ENCODE measurements at regions not wholly inside any gene's neighbourhood (a gene's known extent, or its start where the extent isn't known, plus 50 kb on each side); places are given as distances from the start of the nearest gene placed in this dataset.

DNA sequence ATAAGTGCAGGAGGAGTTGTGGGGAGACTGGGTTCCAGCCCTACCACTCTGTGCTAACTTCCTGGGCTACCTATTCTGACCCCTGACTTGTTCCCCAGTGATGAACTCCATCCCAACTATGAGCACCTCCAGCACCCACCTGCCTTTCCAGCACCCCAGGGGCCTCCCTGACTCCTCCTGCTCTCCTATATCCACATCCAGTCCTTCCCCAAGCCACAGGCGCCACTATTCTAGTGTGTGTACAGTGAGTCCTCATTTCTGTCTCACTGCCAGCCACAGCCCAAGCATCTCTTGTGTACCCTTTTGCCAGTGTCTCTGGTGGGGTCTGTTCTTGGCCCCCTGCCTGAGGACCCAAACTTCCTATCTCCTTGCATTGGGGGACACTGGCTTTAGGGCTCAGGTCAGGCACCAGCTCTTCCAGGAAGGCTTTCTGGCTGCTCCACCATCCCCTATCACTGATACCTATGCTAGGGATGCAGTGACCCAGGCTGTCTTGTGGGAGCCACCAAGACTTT lies 145.2 kb downstream of the INHBB start:
- DNase-seq (ENCODE audit: low read depth in 1 of 2, low spot score in 1 of 2), result no peak
- H3K9me3 ChIP-seq (ENCODE audit: low read depth), result no peaks in the 10 kb centered on the region
- no peak overlapping the region for H3K4me3 ChIP-seq
- TF ChIP-seq, protein P1, sequence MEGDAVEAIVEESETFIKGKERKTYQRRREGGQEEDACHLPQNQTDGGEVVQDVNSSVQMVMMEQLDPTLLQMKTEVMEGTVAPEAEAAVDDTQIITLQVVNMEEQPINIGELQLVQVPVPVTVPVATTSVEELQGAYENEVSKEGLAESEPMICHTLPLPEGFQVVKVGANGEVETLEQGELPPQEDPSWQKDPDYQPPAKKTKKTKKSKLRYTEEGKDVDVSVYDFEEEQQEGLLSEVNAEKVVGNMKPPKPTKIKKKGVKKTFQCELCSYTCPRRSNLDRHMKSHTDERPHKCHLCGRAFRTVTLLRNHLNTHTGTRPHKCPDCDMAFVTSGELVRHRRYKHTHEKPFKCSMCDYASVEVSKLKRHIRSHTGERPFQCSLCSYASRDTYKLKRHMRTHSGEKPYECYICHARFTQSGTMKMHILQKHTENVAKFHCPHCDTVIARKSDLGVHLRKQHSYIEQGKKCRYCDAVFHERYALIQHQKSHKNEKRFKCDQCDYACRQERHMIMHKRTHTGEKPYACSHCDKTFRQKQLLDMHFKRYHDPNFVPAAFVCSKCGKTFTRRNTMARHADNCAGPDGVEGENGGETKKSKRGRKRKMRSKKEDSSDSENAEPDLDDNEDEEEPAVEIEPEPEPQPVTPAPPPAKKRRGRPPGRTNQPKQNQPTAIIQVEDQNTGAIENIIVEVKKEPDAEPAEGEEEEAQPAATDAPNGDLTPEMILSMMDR (IDR thresholded peaks at IDR 0.05; ENCODE audit: low read depth, low read length), result no peak
- H3K27ac ChIP-seq, result no peak overlapping the region
- H3K4me1 ChIP-seq (ENCODE audit: low read depth), result no peaks in the 10 kb centered on the region
- H3K27me3 ChIP-seq, result peaks cover 7% of the 10 kb centered on the region
- no peaks in the 10 kb centered on the region for H3K36me3 ChIP-seq

DNA sequence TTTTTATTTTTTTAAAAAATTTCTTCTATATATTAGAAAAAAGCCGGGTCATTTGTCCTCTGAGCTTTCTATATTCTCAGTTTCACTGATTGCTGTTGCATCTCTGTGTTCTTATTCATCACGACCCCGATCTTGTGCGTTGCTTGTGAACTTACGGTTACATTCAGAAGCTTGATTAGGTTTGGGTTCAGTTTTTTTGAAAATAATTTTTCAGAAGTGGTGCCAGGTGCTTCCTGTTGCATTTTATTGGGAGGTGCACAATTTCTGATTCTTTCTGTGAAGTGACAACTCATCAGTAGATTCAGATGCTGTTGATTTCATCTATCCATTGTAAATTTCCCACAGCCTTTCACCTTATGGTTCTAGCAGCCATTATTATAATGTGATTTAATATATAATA lies 147.3 kb downstream of the INHBB start:
- no peak for DNase-seq (ENCODE audit: low read depth in 1 of 2, low spot score in 1 of 2)
- Histone ChIP-seq H3K4me1 (ENCODE audit: low read depth) (no peaks in the 10 kb centered on the region), H3K9me3 (ENCODE audit: low read depth) (no peaks in the 10 kb centered on the region), H3K27me3 (peaks cover 7% of the 10 kb centered on the region), H3K27ac (no peak overlapping the region), H3K36me3 (no peaks in the 10 kb centered on the region), H3K4me3 (no peak overlapping the region)
- TF ChIP-seq, protein P1 (IDR thresholded peaks at IDR 0.05; ENCODE audit: low read depth, low read length), result no peak

DNA sequence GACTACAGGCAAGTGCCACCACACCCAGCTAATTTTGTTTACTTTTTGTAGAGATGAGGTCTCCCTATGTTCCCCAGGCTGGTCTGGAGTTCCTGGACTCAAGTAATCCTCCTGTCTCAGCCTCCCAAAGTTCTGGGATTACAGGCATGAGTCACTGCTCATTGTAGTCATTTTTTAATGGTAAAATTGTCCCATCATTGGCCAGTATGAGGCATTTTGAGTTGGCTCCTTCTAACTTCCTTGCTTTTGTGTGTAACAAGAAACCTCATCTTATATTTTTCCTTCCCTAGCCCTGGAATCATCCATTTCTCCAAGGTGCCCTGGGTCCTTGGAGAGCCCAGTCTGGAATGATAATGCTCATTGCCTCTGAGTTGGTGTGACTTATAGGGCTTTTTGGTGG lies 148.5 kb downstream of the INHBB start:
- no peaks in the 10 kb centered on the region for H3K36me3 ChIP-seq
- H3K27ac ChIP-seq, result no peak overlapping the region
- DNase-seq (ENCODE audit: low read depth in 1 of 2, low spot score in 1 of 2), result no peak
- H3K4me3 ChIP-seq, result no peak overlapping the region
- TF ChIP-seq, protein P1 (IDR thresholded peaks at IDR 0.05; ENCODE audit: low read depth, low read length), result no peak
- peaks cover 7% of the 10 kb centered on the region for H3K27me3 ChIP-seq
- no peaks in the 10 kb centered on the region for H3K9me3 ChIP-seq (ENCODE audit: low read depth)
- no peaks in the 10 kb centered on the region for H3K4me1 ChIP-seq (ENCODE audit: low read depth)

DNA sequence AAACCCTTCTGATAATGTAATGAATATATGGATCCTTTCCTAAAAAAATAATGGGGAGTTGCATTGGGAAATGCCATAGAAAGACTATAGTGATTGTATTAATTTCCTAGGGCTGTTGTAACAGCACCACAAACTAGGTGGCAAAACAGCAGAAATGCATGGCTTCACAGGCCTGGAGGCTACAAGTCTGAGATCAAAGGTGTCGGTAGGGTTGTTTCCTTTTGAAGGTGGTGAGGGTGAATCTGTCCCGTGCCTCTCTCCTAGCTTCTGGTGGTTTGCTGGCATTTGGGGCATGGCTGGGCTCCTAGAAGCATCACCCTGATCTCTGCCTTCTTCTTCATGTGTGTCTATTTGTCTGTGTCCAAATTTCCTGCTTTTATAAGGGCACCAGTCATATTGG lies 149.7 kb downstream of the INHBB start:
- H3K4me3 ChIP-seq, result no peak overlapping the region
- H3K27ac ChIP-seq, result no peak overlapping the region
- no peaks in the 10 kb centered on the region for H3K9me3 ChIP-seq (ENCODE audit: low read depth)
- TF ChIP-seq, protein P1 (IDR thresholded peaks at IDR 0.05; ENCODE audit: low read depth, low read length), result no peak
- H3K36me3 ChIP-seq, result no peaks in the 10 kb centered on the region
- DNase-seq (ENCODE audit: low read depth in 1 of 2, low spot score in 1 of 2), result no peak
- H3K4me1 ChIP-seq (ENCODE audit: low read depth), result no peaks in the 10 kb centered on the region
- H3K27me3 ChIP-seq, result peaks cover 7% of the 10 kb centered on the region

DNA sequence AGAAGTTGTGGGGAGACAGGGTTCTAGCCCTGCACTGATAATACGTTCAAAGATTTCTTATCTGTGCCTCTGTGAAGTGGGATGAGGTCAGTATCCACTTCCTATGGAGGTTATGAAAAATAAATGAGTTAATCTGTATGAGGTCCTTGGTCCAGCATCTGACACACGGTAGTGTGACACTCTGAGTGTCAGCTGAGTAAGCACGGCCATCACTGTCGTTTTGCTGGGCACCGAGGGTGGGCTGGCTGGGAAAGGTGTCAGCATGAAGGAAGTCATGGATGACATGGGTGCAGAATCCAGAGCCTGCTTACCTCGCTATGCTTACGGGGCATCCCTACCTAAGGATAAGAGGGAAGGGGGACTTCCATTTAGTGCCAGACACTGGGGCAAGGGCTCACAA lies 150.3 kb downstream of the INHBB start:
- H3K4me3 ChIP-seq, result no peak overlapping the region

More for the DNA sequence above, 150.3 kb downstream of the INHBB start:
- no peak for DNase-seq (ENCODE audit: low read depth in 1 of 2, low spot score in 1 of 2)
- Histone ChIP-seq H3K4me1 (ENCODE audit: low read depth) (no peaks in the 10 kb centered on the region), H3K9me3 (ENCODE audit: low read depth) (no peaks in the 10 kb centered on the region), H3K36me3 (no peaks in the 10 kb centered on the region), H3K27me3 (peaks cover 5% of the 10 kb centered on the region), H3K27ac (no peak overlapping the region)
- TF ChIP-seq, protein P1 (IDR thresholded peaks at IDR 0.05; ENCODE audit: low read depth, low read length), result no peak

All from cardiac muscle cell (in vitro differentiated cells and primary cell).